ENCODE measurements at regions not wholly inside any gene's neighbourhood (a gene's known extent, or its start where the extent isn't known, plus 50 kb on each side); places are given as distances from the start of the nearest gene placed in this dataset.

DNA sequence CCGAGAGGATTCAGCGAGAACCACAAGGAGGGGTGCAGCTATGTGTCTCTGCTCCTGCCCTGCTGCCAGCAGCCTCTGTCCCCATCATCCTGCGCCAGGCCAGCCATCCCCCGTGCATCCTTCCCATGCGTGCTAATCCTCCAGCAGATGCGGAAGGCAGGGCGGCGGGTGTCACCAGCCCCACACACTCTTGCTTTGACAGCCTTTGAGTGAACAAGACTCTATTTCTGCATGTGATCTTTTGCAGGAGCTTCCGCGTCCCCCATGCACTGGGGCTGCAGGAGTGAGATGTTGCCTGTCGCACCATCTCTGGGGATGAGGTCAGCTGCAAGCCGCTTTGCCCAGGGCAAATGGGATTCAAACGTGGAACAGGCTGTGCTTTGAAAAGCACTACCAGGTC, 58.0 kb upstream of the OLFM1 start:
- TF ChIP-seq, protein P1, sequence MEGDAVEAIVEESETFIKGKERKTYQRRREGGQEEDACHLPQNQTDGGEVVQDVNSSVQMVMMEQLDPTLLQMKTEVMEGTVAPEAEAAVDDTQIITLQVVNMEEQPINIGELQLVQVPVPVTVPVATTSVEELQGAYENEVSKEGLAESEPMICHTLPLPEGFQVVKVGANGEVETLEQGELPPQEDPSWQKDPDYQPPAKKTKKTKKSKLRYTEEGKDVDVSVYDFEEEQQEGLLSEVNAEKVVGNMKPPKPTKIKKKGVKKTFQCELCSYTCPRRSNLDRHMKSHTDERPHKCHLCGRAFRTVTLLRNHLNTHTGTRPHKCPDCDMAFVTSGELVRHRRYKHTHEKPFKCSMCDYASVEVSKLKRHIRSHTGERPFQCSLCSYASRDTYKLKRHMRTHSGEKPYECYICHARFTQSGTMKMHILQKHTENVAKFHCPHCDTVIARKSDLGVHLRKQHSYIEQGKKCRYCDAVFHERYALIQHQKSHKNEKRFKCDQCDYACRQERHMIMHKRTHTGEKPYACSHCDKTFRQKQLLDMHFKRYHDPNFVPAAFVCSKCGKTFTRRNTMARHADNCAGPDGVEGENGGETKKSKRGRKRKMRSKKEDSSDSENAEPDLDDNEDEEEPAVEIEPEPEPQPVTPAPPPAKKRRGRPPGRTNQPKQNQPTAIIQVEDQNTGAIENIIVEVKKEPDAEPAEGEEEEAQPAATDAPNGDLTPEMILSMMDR (IDR thresholded peaks at IDR 0.05): no peak
- no peak for TF ChIP-seq POLR2A (IDR thresholded peaks at IDR 0.05)
